ENCODE measurements at regions not wholly inside any gene's neighbourhood (a gene's known extent, or its start where the extent isn't known, plus 50 kb on each side); places are given as distances from the start of the nearest gene placed in this dataset.

DNA sequence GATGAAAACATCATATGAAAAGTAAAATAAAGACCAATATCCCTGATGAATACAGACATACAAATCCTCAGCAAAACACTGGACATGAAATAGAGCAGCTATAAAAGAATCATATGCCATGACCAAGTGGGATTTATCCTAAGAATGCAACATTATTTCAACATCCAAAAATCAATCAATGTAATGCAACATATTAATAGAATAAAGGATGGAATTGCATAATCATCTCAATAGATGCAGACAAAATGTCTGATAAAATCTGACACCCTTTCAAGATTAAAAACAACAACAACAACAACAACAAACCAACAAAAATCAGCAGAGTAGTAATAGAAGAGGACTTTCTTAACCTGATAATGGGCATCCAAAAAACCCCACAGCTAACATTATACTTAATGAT, 63.8 kb upstream of the IL1R1 start:
- DNase-seq, result no peak

- no peak for DNase-seq
These were observed 61.9 kb upstream of the IL1R1 start for GRCh38 chr2:102080451-102081242.

DNA sequence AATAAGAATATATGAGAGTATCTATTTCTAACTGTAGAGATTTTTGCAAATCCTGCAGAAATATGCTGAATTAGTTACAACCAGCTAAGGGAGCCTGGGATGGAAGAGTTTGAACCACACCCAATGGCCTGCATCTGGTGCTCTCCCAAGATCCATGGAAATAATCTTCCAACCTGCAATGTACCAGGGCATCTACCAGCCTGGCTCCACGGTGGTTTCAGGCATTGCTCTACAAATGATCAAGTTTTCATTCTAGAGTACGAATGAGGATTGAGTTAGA, 61.4 kb upstream of the IL1R1 start:
- no peak for DNase-seq

GRCh38 chr2:102081606-102082005, 60.9 kb upstream of the IL1R1 start:
- peak; percentile 54 to 67 (median 65) for DNase-seq

DNA sequence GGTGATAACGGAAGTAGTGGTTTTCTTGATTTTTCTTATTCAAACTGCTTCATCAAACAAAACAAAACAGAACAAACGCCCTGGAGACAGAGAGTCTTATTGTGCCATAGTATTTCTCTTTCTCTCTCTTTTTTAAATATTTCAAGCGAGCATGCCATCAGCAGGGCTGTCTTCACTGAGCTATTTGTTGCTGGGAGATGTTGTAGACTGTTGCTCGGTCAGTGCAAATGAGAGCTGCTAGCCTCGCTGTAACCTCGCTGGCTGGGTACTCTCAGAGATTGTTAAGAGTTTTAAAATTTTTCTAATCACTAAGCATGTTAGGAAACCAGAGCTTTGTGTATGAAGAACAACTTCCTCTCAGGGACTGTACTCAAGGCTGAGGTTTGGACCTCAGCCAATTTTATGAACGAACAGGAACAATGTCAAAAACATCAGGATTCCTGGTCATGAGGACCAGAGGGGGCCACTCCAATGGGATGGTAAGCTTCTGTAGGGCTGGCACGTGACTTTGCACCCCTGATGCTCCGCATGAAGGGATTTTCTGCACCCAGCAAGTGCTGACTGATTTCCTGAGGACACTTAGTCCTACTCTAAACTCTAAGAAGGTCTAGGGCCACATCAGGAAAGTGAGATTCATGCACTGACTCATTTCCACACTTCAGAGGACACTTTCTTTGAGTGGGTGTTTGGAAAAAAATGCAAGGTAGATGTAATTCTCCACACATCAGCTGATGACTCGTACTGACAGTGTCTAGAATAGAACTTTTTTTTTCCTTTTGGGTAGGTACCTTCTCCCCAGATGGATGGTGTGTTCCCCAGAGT, 59.8 kb upstream of the IL1R1 start:
- peak; percentile 88 to 97 (median 96) for DNase-seq

DNA sequence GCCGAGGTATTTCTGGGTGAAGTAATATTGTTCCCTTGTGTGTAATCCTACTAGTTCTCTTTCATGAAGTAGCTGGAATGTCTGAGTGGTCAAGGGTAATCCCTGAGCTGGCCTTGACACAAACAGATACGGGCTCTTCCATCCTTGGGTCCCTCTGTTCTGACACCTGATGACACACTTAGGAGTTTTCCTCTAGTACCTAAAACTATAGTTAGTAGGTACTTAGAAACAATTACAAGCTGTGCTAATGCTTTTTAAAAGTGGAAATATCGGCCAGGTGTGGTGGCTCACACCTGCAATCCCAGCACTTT, 59.2 kb upstream of the IL1R1 start:
- no peak for DNase-seq

DNA sequence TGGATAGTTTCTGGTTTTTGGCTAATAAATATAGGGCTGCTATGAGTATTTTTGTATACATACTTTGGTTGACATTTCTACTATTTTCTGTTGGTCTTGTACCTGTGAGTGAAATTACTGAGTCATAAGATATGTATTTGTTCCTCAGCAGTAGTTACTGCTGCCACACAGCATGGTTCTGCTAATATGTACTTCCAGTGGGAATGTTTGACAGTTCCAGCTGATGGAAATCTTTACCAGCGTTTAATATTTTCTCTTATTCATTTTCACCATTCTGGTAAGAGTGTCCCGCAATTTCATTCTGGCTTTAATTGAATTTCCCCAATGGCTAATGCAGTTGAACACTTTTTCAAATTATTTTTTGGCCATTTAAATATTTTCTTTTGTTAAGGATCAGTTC, 57.9 kb upstream of the IL1R1 start:
- DNase-seq, result no peak

GRCh38 chr2:102085238-102085637, 57.3 kb upstream of the IL1R1 start:
- DNase-seq, result no peak

DNA sequence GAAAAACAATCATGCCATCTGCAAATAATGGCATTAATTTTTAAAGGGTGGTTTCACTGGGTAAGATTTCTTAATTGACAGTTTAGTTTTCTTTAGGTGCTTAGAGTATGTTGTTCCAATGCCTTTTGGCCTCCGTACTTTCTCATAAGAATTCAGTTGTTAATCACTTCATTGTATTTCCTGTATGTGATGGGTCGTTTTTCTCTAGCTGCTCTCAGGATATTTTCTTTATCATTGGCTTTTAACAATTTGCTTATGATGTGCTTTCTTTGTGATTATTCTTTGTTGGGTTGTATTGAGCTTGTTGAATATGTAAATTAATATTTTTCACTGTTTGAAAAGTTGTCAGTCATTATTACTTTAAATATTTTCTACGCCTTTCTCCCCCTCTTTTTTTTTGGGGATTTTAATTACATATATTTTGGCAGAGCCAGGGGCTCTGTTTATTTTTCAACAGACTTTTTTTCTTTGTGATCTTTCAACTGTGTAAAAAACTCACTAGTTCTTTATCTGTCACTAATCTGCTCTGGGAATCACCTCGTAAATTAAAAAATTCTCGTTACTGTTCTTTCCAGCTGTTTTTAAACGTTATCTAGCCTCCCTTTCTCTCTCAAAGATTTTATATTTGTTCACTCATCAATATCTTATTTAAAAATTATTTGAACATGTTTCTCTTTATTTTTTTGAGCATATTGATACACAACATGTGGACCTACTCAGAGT, 56.2 kb upstream of the IL1R1 start:
- DNase-seq, result no peak

DNA sequence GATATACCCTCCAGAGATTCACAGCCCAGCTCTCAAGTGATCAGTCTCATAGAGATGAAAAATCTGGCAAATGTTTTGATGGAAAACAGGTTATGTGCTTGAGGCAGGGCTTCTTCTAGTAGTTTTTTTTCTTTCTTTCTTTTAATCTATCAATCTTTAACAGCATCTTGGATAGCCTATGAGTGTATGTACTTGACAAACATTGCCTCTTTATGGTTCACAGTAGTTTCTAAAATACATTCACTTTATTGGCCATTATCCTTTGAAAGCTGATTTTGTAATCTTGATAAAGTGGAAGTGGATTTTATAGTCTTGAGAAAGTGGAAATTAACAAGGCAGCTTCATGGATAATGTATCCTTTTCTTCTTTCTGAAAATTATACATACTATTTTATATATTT, 51.4 kb upstream of the IL1R1 start:
- DNase-seq, result no peak

DNA sequence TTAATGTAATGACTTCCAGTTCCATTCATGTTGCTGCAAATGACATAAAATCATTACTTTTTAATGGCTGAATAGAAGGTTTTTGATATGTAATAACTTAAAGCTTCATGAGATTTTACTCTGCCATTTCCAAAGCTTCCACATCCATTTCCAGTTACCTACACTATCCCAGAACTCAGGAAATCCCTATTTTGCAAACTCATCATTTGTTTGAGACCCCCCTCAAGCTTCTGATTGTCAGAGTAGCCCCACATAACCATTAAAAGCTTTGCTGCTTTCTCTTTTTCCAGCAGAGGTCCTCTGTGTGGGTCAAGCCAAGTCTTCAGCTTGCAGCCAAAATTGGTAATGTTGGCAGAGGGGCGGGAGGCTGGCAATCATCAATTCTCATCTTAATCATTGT, 50.6 kb upstream of the IL1R1 start:
- no peak for DNase-seq

DNA sequence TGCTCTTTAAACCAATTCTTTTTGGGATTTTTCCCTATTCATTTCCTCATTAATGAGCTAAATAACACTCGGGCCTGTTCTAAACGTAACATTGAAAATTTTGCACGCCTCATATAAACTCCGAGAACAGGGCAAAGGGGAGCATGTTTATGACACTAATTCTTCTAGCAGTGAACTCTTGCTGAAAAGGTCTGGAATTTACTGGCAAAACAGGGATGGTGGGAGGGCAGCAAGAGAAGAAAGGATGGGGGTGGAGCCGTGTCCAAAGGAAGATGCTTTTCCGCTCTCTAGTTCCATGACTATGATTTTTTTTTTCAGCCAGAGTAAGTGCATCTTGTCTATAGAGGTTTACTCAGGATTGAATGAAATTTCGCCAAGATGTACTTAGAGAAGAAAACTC, 50.0 kb upstream of the IL1R1 start:
- no peak for DNase-seq
